H1 (cell line): ENCODE measurements at regions not wholly inside any gene's neighbourhood (a gene's known extent, or its start where the extent isn't known, plus 50 kb on each side); places are given as distances from the start of the nearest gene placed in this dataset.

Experiments
- CTCF ChIA-PET: fragments of 300-600 bp; sonication (Branson Sonifier 250); formaldehyde crosslinking; loops from one replicate; lab custom pipeline; 2021; ENCODE audit not compliant: partially characterized antibody; lab: Charles Lee
- POLR2A ChIA-PET: fragments of 300-600 bp; sonication (Branson Sonifier 250); formaldehyde crosslinking; loops from one replicate; lab custom pipeline; 2021; ENCODE audit warnings: inconsistent platforms; ENCODE audit not compliant: partially characterized antibody; lab: Charles Lee
- DNase-seq, 2 experiments: peaks; one replicate each; pipeline versions ENCODE4 v3.0.0 to v3.0.0-alpha.2; 2010 to 2022; ENCODE audit warnings: low spot score in 2 of 2, low read depth in 1 of 2, mixed read lengths in 1 of 2
- FAIRE-seq: peaks from 2 replicates; lab custom pipeline; 2011; peaks lifted over from hg19 to GRCh38; lab: Jason Lieb, UNC
- H2AFZ ChIP-seq: 2 replicates; pipeline ENCODE4 v1.8.1; 2012; ENCODE audit warnings: low read length, inconsistent platforms
- H2AK5ac ChIP-seq: 2 replicates; pipeline ENCODE4 v1.6.1; 2013; ENCODE audit warnings: low read depth, low read length
- H2BK120ac ChIP-seq: replicated peaks from 2 replicates; pipeline ENCODE3; 2013; ENCODE audit warnings: low read depth, low read length, inconsistent platforms
- H2BK12ac ChIP-seq: 2 replicates; pipeline ENCODE4 v1.6.1; 2013; ENCODE audit warnings: low read depth, low read length
- H2BK15ac ChIP-seq: 2 replicates; pipeline ENCODE4 v1.6.1; 2013; ENCODE audit warnings: low read length
- H2BK20ac ChIP-seq: 2 replicates; pipeline ENCODE4 v1.6.1; 2013; ENCODE audit warnings: low read length
- H2BK5ac ChIP-seq: 2 replicates; pipeline ENCODE4 v1.6.1; 2013; ENCODE audit warnings: low read depth, low read length
- H3K14ac ChIP-seq: 2 replicates; pipeline ENCODE4 v1.6.1; 2013; ENCODE audit warnings: inconsistent platforms; ENCODE audit not compliant: insufficient read length
- H3K18ac ChIP-seq: 2 replicates; pipeline ENCODE4 v1.6.1; 2013; ENCODE audit warnings: low read length; ENCODE audit errors: extremely low read depth
- H3K23ac ChIP-seq: 2 replicates; pipeline ENCODE4 v1.6.1; 2013; ENCODE audit warnings: inconsistent platforms; ENCODE audit not compliant: insufficient read length
- H3K23me2 ChIP-seq: 2 replicates; pipeline ENCODE4 v1.6.1; 2013; ENCODE audit warnings: low read depth, low read length
- H3K27ac ChIP-seq: 2 replicates; pipeline ENCODE4 v1.6.1; 2011; ENCODE audit warnings: low read depth, low read length, inconsistent platforms
- H3K27me3 ChIP-seq, 4 experiments: replicated peaks in 1 of 4; 1 replicate in 1 of 4; 2 replicates in 3 of 4; pipeline versions ENCODE4 v1.6.1 to v1.8.1; 2011 to 2013; ENCODE audit warnings: low read length in 3 of 4, mild to moderate bottlenecking in 3 of 4, inconsistent platforms in 2 of 4, mixed read lengths in 2 of 4, moderate library complexity in 1 of 4; ENCODE audit not compliant: control insufficient read depth in 3 of 4, insufficient read depth in 3 of 4; ENCODE audit errors: extremely low read depth in 1 of 4
- H3K36me3 ChIP-seq, 4 experiments: 2 replicates each; pipeline versions ENCODE4 v1.6.1 to v1.8.1; 2011 to 2013; ENCODE audit warnings: mild to moderate bottlenecking in 4 of 4, low read length in 3 of 4, moderate library complexity in 2 of 4, control low read depth in 1 of 4, inconsistent platforms in 1 of 4; ENCODE audit not compliant: insufficient read depth in 4 of 4, control insufficient read depth in 2 of 4
- H3K4ac ChIP-seq: replicated peaks from 2 replicates; pipeline ENCODE3; 2013; ENCODE audit warnings: low read length, low read depth, mixed read lengths, inconsistent platforms; ENCODE audit not compliant: insufficient read length
- H3K4me1 ChIP-seq, 4 experiments: replicated peaks in 1 of 4; 1 replicate in 1 of 4; 2 replicates in 3 of 4; pipeline versions ENCODE4 v1.6.1 to v1.8.1; 2011 to 2013; ENCODE audit warnings: low read length in 3 of 4, inconsistent platforms in 2 of 4, mixed read lengths in 1 of 4; ENCODE audit not compliant: insufficient read depth in 4 of 4, control insufficient read depth in 3 of 4
- H3K4me2 ChIP-seq, 2 experiments: 2 replicates each; pipeline versions ENCODE4 v1.6.1 to v1.8.1; 2011 to 2013; ENCODE audit warnings: low read depth in 2 of 2, low read length in 2 of 2, control low read depth in 1 of 2, inconsistent platforms in 1 of 2, mild to moderate bottlenecking in 1 of 2; ENCODE audit not compliant: insufficient read depth in 1 of 2
- H3K4me3 ChIP-seq, 4 experiments: fragments of 200-600, 300-600 bp in 1 of 4; sonication (generic), shearing (Covaris generic), sonication (Bioruptor Twin) in 1 of 4; 2 replicates each; pipeline versions ENCODE4 v1.5.1 to v1.8.1; 2011 to 2016; ENCODE audit warnings: low read length in 4 of 4, low read depth in 3 of 4, control low read depth in 2 of 4, inconsistent platforms in 2 of 4, mild to moderate bottlenecking in 2 of 4, mixed read lengths in 1 of 4, moderate library complexity in 1 of 4; ENCODE audit not compliant: insufficient read depth in 2 of 4; ENCODE audit errors: extremely low read depth in 1 of 4
- H3K56ac ChIP-seq: replicated peaks from 2 replicates; pipeline ENCODE3; 2013; ENCODE audit warnings: low read depth, mild to moderate bottlenecking, mixed read lengths, low read length, inconsistent platforms; ENCODE audit not compliant: insufficient read length
- H3K79me1 ChIP-seq: 2 replicates; pipeline ENCODE4 v1.6.1; 2013; ENCODE audit warnings: low read depth, low read length, control low read depth
- H3K79me2 ChIP-seq, 2 experiments: 2 replicates each; pipeline versions ENCODE4 v1.6.1 to v1.8.1; 2012 to 2013; ENCODE audit warnings: low read length in 2 of 2, mild to moderate bottlenecking in 2 of 2, inconsistent platforms in 1 of 2; ENCODE audit not compliant: insufficient read depth in 2 of 2, control insufficient read depth in 1 of 2
- H3K9ac ChIP-seq, 4 experiments: replicated peaks in 1 of 4; 1 replicate in 1 of 4; 2 replicates in 3 of 4; pipeline versions ENCODE4 v1.6.1 to v1.8.1; 2011 to 2013; ENCODE audit warnings: low read depth in 3 of 4, low read length in 3 of 4, control low read depth in 2 of 4, mild to moderate bottlenecking in 2 of 4, moderate library complexity in 2 of 4, inconsistent platforms in 1 of 4; ENCODE audit errors: extremely low read depth in 1 of 4
- H3K9me3 ChIP-seq, 2 experiments: 2 replicates each; pipeline versions ENCODE4 v1.6.1 to v1.8.1; 2012 to 2013; ENCODE audit warnings: mild to moderate bottlenecking in 2 of 2, moderate library complexity in 2 of 2, control low read depth in 1 of 2, inconsistent platforms in 1 of 2, low read depth in 1 of 2, low read length in 1 of 2, mixed read lengths in 1 of 2; ENCODE audit not compliant: insufficient read depth in 2 of 2
- H4K20me1 ChIP-seq, 2 experiments: replicated peaks in 1 of 2; 2 replicates each; pipeline versions ENCODE3 to v1.8.1; 2011 to 2013; ENCODE audit warnings: inconsistent platforms in 2 of 2, low read length in 2 of 2, mild to moderate bottlenecking in 1 of 2; ENCODE audit not compliant: insufficient read depth in 2 of 2, control insufficient read depth in 1 of 2
- H4K5ac ChIP-seq: 2 replicates; pipeline ENCODE4 v1.6.1; 2013; ENCODE audit warnings: low read length, low read depth, mixed read lengths, inconsistent platforms; ENCODE audit not compliant: insufficient read length
- H4K8ac ChIP-seq: 2 replicates; pipeline ENCODE4 v1.8.0; 2013; ENCODE audit warnings: mild to moderate bottlenecking, moderate library complexity, low read length, inconsistent platforms; ENCODE audit not compliant: insufficient read depth; ENCODE audit errors: extremely low read depth
- H4K91ac ChIP-seq: replicated peaks from 2 replicates; pipeline ENCODE3; 2013; ENCODE audit warnings: low read length, mixed read lengths, inconsistent platforms; ENCODE audit not compliant: insufficient read length
- JUN ChIP-seq: IDR thresholded peaks from 2 replicates; pipeline ENCODE4 v1.6.1; 2011; ENCODE audit warnings: low read depth, mild to moderate bottlenecking, improper control_type of control experiment, low read length
- MAX ChIP-seq: IDR thresholded peaks from 2 replicates; pipeline ENCODE4 v1.6.1; 2012; ENCODE audit warnings: inconsistent platforms
- RAD21 ChIP-seq, 2 experiments: IDR thresholded peaks in 1 of 2; conservative IDR thresholded peaks in 1 of 2; 2 replicates each; pipeline ENCODE4 v1.6.1; 2011; ENCODE audit warnings: low read depth in 2 of 2, low read length in 2 of 2, improper control_type of control experiment in 1 of 2, inconsistent platforms in 1 of 2, mild to moderate bottlenecking in 1 of 2, moderate library complexity in 1 of 2
- SAP30 ChIP-seq: fragments of 300-600 bp; sonication (generic); IDR thresholded peaks from 2 replicates; pipeline ENCODE4 v1.7.1; 2012; ENCODE audit warnings: low read length, moderate library complexity, mild to moderate bottlenecking, inconsistent platforms; ENCODE audit not compliant: insufficient read depth, insufficient replicate concordance
- SP1 ChIP-seq: IDR thresholded peaks from 2 replicates; pipeline ENCODE4 v1.6.1; 2011; ENCODE audit warnings: low read depth, low read length
- YY1 ChIP-seq: IDR thresholded peaks from 2 replicates; pipeline ENCODE4 v1.6.1; 2011; ENCODE audit warnings: low read depth, mild to moderate bottlenecking, low read length
- WGBS, 2 experiments: shearing (Covaris generic) in 1 of 2; methylation state at CpG; one replicate each; pipeline versions ENCODE4 v1.1.6 to v1.1.7; 2013 to 2015; ENCODE audit warnings: low lambda C conversion rate in 2 of 2, mixed read lengths in 2 of 2, inconsistent platforms in 1 of 2, low coverage in 1 of 2, missing lambda C conversion rate in 1 of 2; ENCODE audit not compliant: insufficient replicate concordance in 2 of 2, insufficient coverage in 1 of 2, insufficient read length in 1 of 2; ENCODE audit errors: extremely low coverage in 1 of 2, missing lambda C conversion rate in 1 of 2; 5-methylcytosine and 5-hydroxymethylcytosine counted together

DNA sequence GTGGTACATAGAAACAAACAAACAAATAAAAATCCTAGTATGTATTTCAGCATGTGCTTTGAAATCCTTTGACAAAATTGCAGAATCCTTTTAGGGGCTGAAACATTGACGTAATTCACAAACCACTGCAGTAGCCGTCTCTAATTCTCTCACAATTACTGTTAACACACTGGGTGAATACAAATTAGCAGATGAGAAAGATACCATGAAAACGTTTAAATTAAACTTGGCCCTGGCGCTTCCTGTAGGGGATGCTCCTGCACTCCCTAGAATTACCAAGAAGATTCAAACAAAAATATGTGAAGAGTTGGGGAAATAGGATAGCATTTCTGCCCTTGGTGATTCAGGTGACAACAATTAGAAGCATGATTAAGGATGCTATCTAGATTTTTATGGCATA, 772.5 kb upstream of the PRKX start:
- H3K27ac ChIP-seq: no peak overlapping the region
- ChIA-PET CTCF (no interaction called here), POLR2A (no interaction called here)
- H4K20me1 ChIP-seq: no peaks in the 10 kb centered on the region
- H3K23me2 ChIP-seq: no peaks in the 10 kb centered on the region
- H3K4me1 ChIP-seq: no peaks in the 10 kb centered on the region
- H3K23ac ChIP-seq: no peak overlapping the region
- H2BK12ac ChIP-seq: no peak overlapping the region
- H4K91ac ChIP-seq: no peak overlapping the region
- no peaks in the 10 kb centered on the region; a peak in 1 of 8 replicates for H3K36me3 ChIP-seq
- no peak overlapping the region for H3K4ac ChIP-seq
- no peak overlapping the region for H2AFZ ChIP-seq
- no peak overlapping the region for H2BK20ac ChIP-seq
- H3K9me3 ChIP-seq: no peaks in the 10 kb centered on the region
- H4K5ac ChIP-seq: no peak overlapping the region
- no peak overlapping the region for H4K8ac ChIP-seq
- no peak overlapping the region for H2BK5ac ChIP-seq
- H3K56ac ChIP-seq: no peak overlapping the region
- H3K79me2 ChIP-seq: no peaks in the 10 kb centered on the region
- DNase-seq (no peak), FAIRE-seq (no peak)
- peak in 1 of 2 experiments; percentile 24; a peak in 2 of 4 replicates for TF ChIP-seq RAD21 (IDR thresholded peaks at IDR 0.05 in 1 of 2, conservative IDR thresholded peaks at IDR 0.05 in 1 of 2; ENCODE audit: low read depth in 2 of 2, low read length in 2 of 2)
- no peak for TF ChIP-seq MAX
- TF ChIP-seq YY1: no peak
- TF ChIP-seq SP1: no peak
- TF ChIP-seq SAP30: no peak
- TF ChIP-seq JUN: no peak
- H3K4me3 ChIP-seq: no peak overlapping the region
- H3K79me1 ChIP-seq: no peaks in the 10 kb centered on the region
- H3K4me2 ChIP-seq: no peak overlapping the region
- H3K18ac ChIP-seq: no peak overlapping the region
- no peak overlapping the region for H3K9ac ChIP-seq
- no peak overlapping the region for H3K14ac ChIP-seq
- H2AK5ac ChIP-seq: no peak overlapping the region
- no peak overlapping the region for H2BK120ac ChIP-seq
- no peaks in the 10 kb centered on the region for H3K27me3 ChIP-seq
- WGBS, 2 experiments: 61% methylated on average over 3 of the region's 4 CpGs; no CpG with 5 or more reads in 1 of the 2 experiments
- H2BK15ac ChIP-seq: no peak overlapping the region
